ENCODE measurements at regions not wholly inside any gene's neighbourhood (a gene's known extent, or its start where the extent isn't known, plus 50 kb on each side); places are given as distances from the start of the nearest gene placed in this dataset.

DNA sequence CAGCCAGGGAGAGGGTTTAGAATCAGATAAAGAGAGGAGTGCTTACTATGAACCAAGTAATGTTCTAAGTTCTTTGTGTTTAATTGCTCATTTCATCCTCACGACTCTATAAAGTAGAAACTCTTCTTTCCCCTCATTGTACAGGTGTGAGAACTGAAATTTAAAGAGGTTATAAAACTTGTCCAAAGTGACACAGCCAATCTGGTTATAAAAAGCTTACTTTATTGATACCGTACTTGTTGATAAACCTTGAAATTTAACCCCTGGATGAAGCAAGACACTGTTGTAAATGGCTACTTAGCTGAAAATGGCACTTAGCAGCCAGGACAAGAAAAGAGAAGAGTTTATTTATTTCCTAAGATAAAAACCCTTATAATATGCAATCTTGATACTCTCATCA lies 702.4 kb downstream of the KCTD16 start:
- no peak overlapping the region for H3K4me3 ChIP-seq (replicated peaks in 1 of 3; ENCODE audit: insufficient read depth in 1 of 3, low read depth in 2 of 3, low read length in 3 of 3)
- CTCF ChIA-PET (ENCODE audit: low intra/inter-chr PET ratio, low total read pairs) = no interaction called here
- H2AFZ ChIP-seq (ENCODE audit: low read length) = no peak overlapping the region
- TF ChIP-seq THAP11 (CRISPR knock-in tag; IDR thresholded peaks at IDR 0.05) = no peak
- no peak for TF ChIP-seq FOXA1 (IDR thresholded peaks at IDR 0.05)
- no peak for TF ChIP-seq FOXA1 (CRISPR knock-in tag; IDR thresholded peaks at IDR 0.05)
- H3K4me1 ChIP-seq (ENCODE audit: insufficient read depth, low read length) = no peaks in the 10 kb centered on the region
- WGBS (ENCODE audit: low lambda C conversion rate) = 2% methylated on average over 2 of the region's 2 CpGs
- no peaks in the 10 kb centered on the region for H3K79me2 ChIP-seq (ENCODE audit: insufficient read depth, low read length)
- POLR2A ChIA-PET = no interaction called here
- H3K4me2 ChIP-seq (ENCODE audit: low read depth, low read length) = no peak overlapping the region
- no peaks in the 10 kb centered on the region for H3K27me3 ChIP-seq (ENCODE audit: control insufficient read depth in 1 of 2, insufficient read depth in 2 of 2, low read length in 2 of 2)
- DNase-seq (ENCODE audit: low spot score) (no peak), ATAC-seq (no peak), FAIRE-seq (no peak)
- peaks cover 23% of the 10 kb centered on the region for H3K9me3 ChIP-seq (ENCODE audit: low read length)
- no TSS peak for BruUV-seq (replicated peaks)
- in situ Hi-C loops (cut with HindIII; ENCODE audit: extremely low pct_ligation_motif_present, low pct_unique_long_range_greater_than_20kb) (no loop called here), intact Hi-C loops (cut with micrococcal nuclease; ENCODE audit: unreplicated experiment) (no loop called here)
- no peak overlapping the region for H3K9ac ChIP-seq (ENCODE audit: insufficient read depth, low read depth, low read length)
- H3K36me3 ChIP-seq (replicated peaks in 1 of 2; ENCODE audit: control insufficient read depth in 1 of 2, insufficient read depth in 2 of 2, low read length in 2 of 2) = no peaks in the 10 kb centered on the region
- H4K20me1 ChIP-seq (ENCODE audit: insufficient read depth, low read length) = no peaks in the 10 kb centered on the region
- H3K27ac ChIP-seq (ENCODE audit: extremely low read length, insufficient read depth, low read length) = no peak overlapping the region

- no TSS peak for BruUV-seq (replicated peaks)
- no peak for DNase-seq (ENCODE audit: low spot score)
- ChIA-PET CTCF (ENCODE audit: low intra/inter-chr PET ratio, low total read pairs) (no interaction called here), POLR2A (no interaction called here)
- Histone ChIP-seq H3K27ac (ENCODE audit: extremely low read length, insufficient read depth, low read length) (no peak overlapping the region), H3K36me3 (replicated peaks in 1 of 2; ENCODE audit: control insufficient read depth in 1 of 2, insufficient read depth in 2 of 2, low read length in 2 of 2) (no peaks in the 10 kb centered on the region), H3K79me2 (ENCODE audit: insufficient read depth, low read length) (no peaks in the 10 kb centered on the region), H3K4me3 (replicated peaks in 1 of 3; ENCODE audit: insufficient read depth in 1 of 3, low read depth in 2 of 3, low read length in 3 of 3) (no peak overlapping the region), H3K27me3 (ENCODE audit: control insufficient read depth in 1 of 2, insufficient read depth in 2 of 2, low read length in 2 of 2) (no peaks in the 10 kb centered on the region), H3K4me2 (ENCODE audit: low read depth, low read length) (no peak overlapping the region), H3K9ac (ENCODE audit: insufficient read depth, low read depth, low read length) (no peak overlapping the region), H3K4me1 (ENCODE audit: insufficient read depth, low read length) (no peaks in the 10 kb centered on the region), H3K9me3 (ENCODE audit: low read length) (peaks cover 15% of the 10 kb centered on the region), H2AFZ (ENCODE audit: low read length) (no peak overlapping the region), H4K20me1 (ENCODE audit: insufficient read depth, low read length) (no peaks in the 10 kb centered on the region)
- no peak for FAIRE-seq
- in situ Hi-C loops (cut with HindIII; ENCODE audit: extremely low pct_ligation_motif_present, low pct_unique_long_range_greater_than_20kb) (no loop called here), intact Hi-C loops (cut with micrococcal nuclease; ENCODE audit: unreplicated experiment) (no loop called here)
- no peak for ATAC-seq
- TF ChIP-seq ZNF335 (CRISPR knock-in tag; IDR thresholded peaks at IDR 0.05) (no peak), RELA (CRISPR knock-in tag; IDR thresholded peaks at IDR 0.05) (no peak), ZNF775 (CRISPR knock-in tag; IDR thresholded peaks at IDR 0.05; ENCODE audit: borderline replicate concordance) (no peak), NCOA5 (CRISPR knock-in tag; IDR thresholded peaks at IDR 0.05) (no peak), ZNF609 (CRISPR knock-in tag; IDR thresholded peaks at IDR 0.05; ENCODE audit: borderline replicate concordance) (no peak)
- TF ChIP-seq, protein P1, sequence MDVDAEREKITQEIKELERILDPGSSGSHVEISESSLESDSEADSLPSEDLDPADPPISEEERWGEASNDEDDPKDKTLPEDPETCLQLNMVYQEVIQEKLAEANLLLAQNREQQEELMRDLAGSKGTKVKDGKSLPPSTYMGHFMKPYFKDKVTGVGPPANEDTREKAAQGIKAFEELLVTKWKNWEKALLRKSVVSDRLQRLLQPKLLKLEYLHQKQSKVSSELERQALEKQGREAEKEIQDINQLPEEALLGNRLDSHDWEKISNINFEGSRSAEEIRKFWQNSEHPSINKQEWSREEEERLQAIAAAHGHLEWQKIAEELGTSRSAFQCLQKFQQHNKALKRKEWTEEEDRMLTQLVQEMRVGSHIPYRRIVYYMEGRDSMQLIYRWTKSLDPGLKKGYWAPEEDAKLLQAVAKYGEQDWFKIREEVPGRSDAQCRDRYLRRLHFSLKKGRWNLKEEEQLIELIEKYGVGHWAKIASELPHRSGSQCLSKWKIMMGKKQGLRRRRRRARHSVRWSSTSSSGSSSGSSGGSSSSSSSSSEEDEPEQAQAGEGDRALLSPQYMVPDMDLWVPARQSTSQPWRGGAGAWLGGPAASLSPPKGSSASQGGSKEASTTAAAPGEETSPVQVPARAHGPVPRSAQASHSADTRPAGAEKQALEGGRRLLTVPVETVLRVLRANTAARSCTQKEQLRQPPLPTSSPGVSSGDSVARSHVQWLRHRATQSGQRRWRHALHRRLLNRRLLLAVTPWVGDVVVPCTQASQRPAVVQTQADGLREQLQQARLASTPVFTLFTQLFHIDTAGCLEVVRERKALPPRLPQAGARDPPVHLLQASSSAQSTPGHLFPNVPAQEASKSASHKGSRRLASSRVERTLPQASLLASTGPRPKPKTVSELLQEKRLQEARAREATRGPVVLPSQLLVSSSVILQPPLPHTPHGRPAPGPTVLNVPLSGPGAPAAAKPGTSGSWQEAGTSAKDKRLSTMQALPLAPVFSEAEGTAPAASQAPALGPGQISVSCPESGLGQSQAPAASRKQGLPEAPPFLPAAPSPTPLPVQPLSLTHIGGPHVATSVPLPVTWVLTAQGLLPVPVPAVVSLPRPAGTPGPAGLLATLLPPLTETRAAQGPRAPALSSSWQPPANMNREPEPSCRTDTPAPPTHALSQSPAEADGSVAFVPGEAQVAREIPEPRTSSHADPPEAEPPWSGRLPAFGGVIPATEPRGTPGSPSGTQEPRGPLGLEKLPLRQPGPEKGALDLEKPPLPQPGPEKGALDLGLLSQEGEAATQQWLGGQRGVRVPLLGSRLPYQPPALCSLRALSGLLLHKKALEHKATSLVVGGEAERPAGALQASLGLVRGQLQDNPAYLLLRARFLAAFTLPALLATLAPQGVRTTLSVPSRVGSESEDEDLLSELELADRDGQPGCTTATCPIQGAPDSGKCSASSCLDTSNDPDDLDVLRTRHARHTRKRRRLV (CRISPR knock-in tag; IDR thresholded peaks at IDR 0.05) = no peak
- TF ChIP-seq, protein P2, sequence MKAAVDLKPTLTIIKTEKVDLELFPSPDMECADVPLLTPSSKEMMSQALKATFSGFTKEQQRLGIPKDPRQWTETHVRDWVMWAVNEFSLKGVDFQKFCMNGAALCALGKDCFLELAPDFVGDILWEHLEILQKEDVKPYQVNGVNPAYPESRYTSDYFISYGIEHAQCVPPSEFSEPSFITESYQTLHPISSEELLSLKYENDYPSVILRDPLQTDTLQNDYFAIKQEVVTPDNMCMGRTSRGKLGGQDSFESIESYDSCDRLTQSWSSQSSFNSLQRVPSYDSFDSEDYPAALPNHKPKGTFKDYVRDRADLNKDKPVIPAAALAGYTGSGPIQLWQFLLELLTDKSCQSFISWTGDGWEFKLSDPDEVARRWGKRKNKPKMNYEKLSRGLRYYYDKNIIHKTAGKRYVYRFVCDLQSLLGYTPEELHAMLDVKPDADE (CRISPR knock-in tag; IDR thresholded peaks at IDR 0.05) = no peak
Measured at GRCh38 chr5:144864118-144864517, 693.4 kb downstream of the KCTD16 start.

Measured in HepG2 (cell line).